GM21390 (cell line): ENCODE measurements at regions not wholly inside any gene's neighbourhood (a gene's known extent, or its start where the extent isn't known, plus 50 kb on each side); places are given as distances from the start of the nearest gene placed in this dataset.
"Not testable (repeated sequence)": the region's sequence is repeated elsewhere in the genome, so short reads cannot be mapped to it uniquely, and the experiment has no call there.

ENCODE experiments used
- ATAC-seq: cut with Tn5 transposase; IDR thresholded peaks from one replicate; pipeline ENCODE4 v1.9.1; 2021; ENCODE audit not compliant: unreplicated experiment

GRCh38 chr9:13942695-13943094 lies 371.2 kb downstream of the NFIB start:
- ATAC-seq: no peak

GRCh38 chr9:13942201-13942600 lies 371.7 kb downstream of the NFIB start:
- ATAC-seq: no peak

- ATAC-seq: no peak
Observed at GRCh38 chr9:13941714-13942113, 372.2 kb downstream of the NFIB start.

- no peak for ATAC-seq
Observed at GRCh38 chr9:13939701-13940490, 374.0 kb downstream of the NFIB start.

- ATAC-seq: no peak
Observed at GRCh38 chr9:13939134-13939533, 374.8 kb downstream of the NFIB start.

- ATAC-seq: no peak
Observed at GRCh38 chr9:13934416-13934815, 379.5 kb downstream of the NFIB start.

GRCh38 chr9:13933268-13933656 lies 380.7 kb downstream of the NFIB start:
- ATAC-seq: no peak

GRCh38 chr9:13932528-13933267 lies 381.2 kb downstream of the NFIB start:
- ATAC-seq: no peak

GRCh38 chr9:13929013-13929412 lies 384.9 kb downstream of the NFIB start:
- ATAC-seq: no peak

GRCh38 chr9:13923381-13923780 lies 390.6 kb downstream of the NFIB start:
- ATAC-seq: no peak

GRCh38 chr9:13920557-13920956 lies 393.4 kb downstream of the NFIB start:
- ATAC-seq: no peak

- ATAC-seq: no peak
Observed at GRCh38 chr9:13919401-13919800, 394.5 kb downstream of the NFIB start.

GRCh38 chr9:13917534-13917933 lies 396.4 kb downstream of the NFIB start:
- ATAC-seq: no peak

- ATAC-seq: no peak
Observed at GRCh38 chr9:13915591-13916301, 398.2 kb downstream of the NFIB start.

GRCh38 chr9:13915131-13915530 lies 398.8 kb downstream of the NFIB start:
- no peak for ATAC-seq

- ATAC-seq: no peak
Observed at GRCh38 chr9:13911473-13911872, 402.5 kb downstream of the NFIB start.

GRCh38 chr9:13907842-13908241 lies 406.1 kb downstream of the NFIB start:
- not testable (repeated sequence) for ATAC-seq

- no peak for ATAC-seq
Observed at GRCh38 chr9:13904746-13905145, 409.2 kb downstream of the NFIB start.

- no peak for ATAC-seq
Observed at GRCh38 chr9:13904311-13904710, 409.6 kb downstream of the NFIB start.

GRCh38 chr9:13902286-13903066 lies 411.5 kb downstream of the NFIB start:
- ATAC-seq: no peak

GRCh38 chr9:13901176-13901575 lies 412.8 kb downstream of the NFIB start:
- no peak for ATAC-seq
